Pancreas (tissue), 10 donors: ENCODE measurements at regions not wholly inside any gene's neighbourhood (a gene's known extent, or its start where the extent isn't known, plus 50 kb on each side); places are given as distances from the start of the nearest gene placed in this dataset.
"Not testable (repeated sequence)": the region's sequence is repeated elsewhere in the genome, so short reads cannot be mapped to it uniquely, and the experiment has no call there.

ENCODE experiments used
- ATAC-seq, 4 donors: fragments of 200-7000 bp; cut with Tn5 transposase; one replicate each; pipeline versions ENCODE4 v1.8.0 to v1.9.1; 2020; ENCODE audit warnings: mild to moderate bottlenecking in 4 of 4, moderate library complexity in 4 of 4
- DNase-seq, 6 donors: peaks; one replicate each; pipeline ENCODE4 v3.0.0-alpha.2; 2020
- FAIRE-seq: peaks from 2 replicates; lab custom pipeline; 2012; peaks lifted over from hg19 to GRCh38; lab: Jason Lieb, UNC
- H3K27ac ChIP-seq, 4 donors: fragments of 200-600 bp; sonication (generic); 1 replicate in 3 of 4; 2 replicates in 1 of 4; pipeline versions ENCODE4 v1.5.0 to v1.8.0; 2020
- H3K27me3 ChIP-seq, 4 donors: fragments of 200-600 bp; one replicate each; pipeline ENCODE4 v1.8.0; 2021
- H3K36me3 ChIP-seq, 3 donors: fragments of 200-600 bp; sonication (generic) in 1 of 3; one replicate each; pipeline versions ENCODE4 v1.5.0 to v1.8.0; 2020 to 2021
- H3K4me1 ChIP-seq, 3 donors: fragments of 200-600 bp; one replicate each; pipeline ENCODE4 v1.8.0; 2021
- H3K4me3 ChIP-seq, 4 donors: fragments of 200-600 bp; sonication (generic) in 2 of 4; one replicate each; pipeline versions ENCODE4 v1.5.0 to v1.8.0; 2020 to 2021
- H3K9me3 ChIP-seq, 4 donors: fragments of 200-600 bp; one replicate each; pipeline ENCODE4 v1.8.0; 2021
- CTCF ChIP-seq, 4 donors: fragments of 200-600 bp; sonication (generic) in 3 of 4; IDR thresholded peaks; one replicate each; pipeline versions ENCODE4 v1.5.0 to v1.8.0; 2021; ENCODE audit warnings: antibody characterized with exemption in 4 of 4
- WGBS, 2 donors: extraction: QIAGEN DNeasy Blood & Tissue Kit; methylation state at CpG; one replicate each; pipeline ENCODE4 v1.1.7; 2013; 5-methylcytosine and 5-hydroxymethylcytosine counted together
- intact Hi-C, 3 donors: fragments of 100-400 bp; cut with DNase I; formaldehyde crosslinking; loops; one replicate each; pipeline versions ENCODE4 v1.11.1 to v1.14.2; 2022
- donor health status: healthy with polysubstance abuse.
- donor health status: DM: no; HTN: no; CAD: no; lungs with moderate emphysema.
- donor health status: DM: no; HTN: no; CAD: no.
- donor health status: control.
- donor health status: control.
- donor health status: Bipolar disorder and iron deficiency.
- donor health status: DM: yes; HTN: yes; CAD: no.
- donor health status: DM: no; HTN: no; CAD: no.
- donor health status: DM: no; HTN: no; CAD: no.
- donor health status: DM: yes; HTN: yes; CAD: no.

GRCh38 chr5:153939101-153939500 lies 99.6 kb downstream of the FAM114A2 start:
- no peaks in the 10 kb centered on the region for H3K27me3 ChIP-seq
- H3K4me3 ChIP-seq: no peak overlapping the region
- ATAC-seq (no peak), FAIRE-seq (no peak), DNase-seq (no peak)
- TF ChIP-seq CTCF (IDR thresholded peaks at IDR 0.05): no peak
- no peaks in the 10 kb centered on the region for H3K9me3 ChIP-seq
- intact Hi-C loops: no loop called here
- H3K27ac ChIP-seq: no peak overlapping the region
- H3K4me1 ChIP-seq: no peaks in the 10 kb centered on the region
- 69 to 77% methylated on average over 3 of the region's 3 CpGs for WGBS, 2 donors
- no peaks in the 10 kb centered on the region for H3K36me3 ChIP-seq

- FAIRE-seq: no peak
- intact Hi-C loops: no loop called here
These were observed 100.4 kb downstream of the FAM114A2 start for GRCh38 chr5:153938191-153938842.

GRCh38 chr5:153937661-153938060 lies 101.0 kb downstream of the FAM114A2 start:
- no peak overlapping the region for H3K27ac ChIP-seq
- FAIRE-seq (no peak), ATAC-seq (no peak), DNase-seq (no peak)
- intact Hi-C loops: no loop called here
- H3K36me3 ChIP-seq: no peaks in the 10 kb centered on the region
- H3K27me3 ChIP-seq: no peaks in the 10 kb centered on the region
- TF ChIP-seq CTCF (IDR thresholded peaks at IDR 0.05): no peak
- 77 to 84% methylated on average over 2 of the region's 2 CpGs for WGBS, 2 donors
- H3K4me3 ChIP-seq: no peak overlapping the region
- H3K9me3 ChIP-seq: no peaks in the 10 kb centered on the region
- no peaks in the 10 kb centered on the region for H3K4me1 ChIP-seq

More at GRCh38 chr5:153938191-153938842, 100.4 kb downstream of the FAM114A2 start:
- Histone ChIP-seq H3K4me3 (no peak overlapping the region), H3K36me3 (no peaks in the 10 kb centered on the region), H3K4me1 (no peaks in the 10 kb centered on the region), H3K27me3 (no peaks in the 10 kb centered on the region), H3K9me3 (no peaks in the 10 kb centered on the region), H3K27ac (no peak overlapping the region)
- DNase-seq: no peak
- no peak for TF ChIP-seq CTCF (IDR thresholded peaks at IDR 0.05)
- ATAC-seq: no peak

GRCh38 chr5:153935151-153935550 lies 103.6 kb downstream of the FAM114A2 start:
- H3K36me3 ChIP-seq, H3K4me3 ChIP-seq, intact Hi-C loops, H3K9me3 ChIP-seq, FAIRE-seq, H3K27me3 ChIP-seq, H3K27ac ChIP-seq, ATAC-seq, H3K4me1 ChIP-seq, DNase-seq: not testable (repeated sequence)
- 45 to 61% methylated on average over 2 of the region's 2 CpGs for WGBS, 2 donors

GRCh38 chr5:153926201-153926600 lies 112.5 kb downstream of the FAM114A2 start:
- Histone ChIP-seq H3K4me3 (no peak overlapping the region), H3K4me1 (no peaks in the 10 kb centered on the region), H3K36me3 (no peaks in the 10 kb centered on the region), H3K27me3 (no peaks in the 10 kb centered on the region), H3K9me3 (no peaks in the 10 kb centered on the region), H3K27ac (no peak overlapping the region)
- no peak for ATAC-seq
- no peak for FAIRE-seq
- no peak for TF ChIP-seq CTCF (IDR thresholded peaks at IDR 0.05)
- no peak for DNase-seq
- intact Hi-C loops: no loop called here
